GM23338 (cell line): ENCODE measurements at regions not wholly inside any gene's neighbourhood (a gene's known extent, or its start where the extent isn't known, plus 50 kb on each side); places are given as distances from the start of the nearest gene placed in this dataset.

Experiments used
- ATAC-seq: fragments of 200-7000 bp; cut with Tn5 transposase; 3 replicates; pipeline ENCODE4 v1.9.1; 2020
- DNase-seq: peaks from one replicate; pipeline ENCODE4 v3.0.0-alpha.2; 2015; ENCODE audit warnings: low spot score
- H2AFZ ChIP-seq: fragments of 200-600 bp; sonication (generic); 2 replicates; pipeline ENCODE4 v1.8.0; 2016; ENCODE audit warnings: antibody characterized with exemption, mild to moderate bottlenecking, moderate library complexity
- H3F3A ChIP-seq: fragments of 200-600 bp; sonication (generic); replicated peaks from 2 replicates; pipeline ENCODE4 v1.8.0; 2017; ENCODE audit warnings: antibody characterized with exemption, mixed run types, low read depth
- H3K27ac ChIP-seq: fragments of 200-600 bp; sonication (generic); 2 replicates; pipeline ENCODE4 v1.6.1; 2016; ENCODE audit warnings: low read depth
- H3K27me3 ChIP-seq: fragments of 200-600 bp; sonication (generic); 2 replicates; pipeline ENCODE4 v1.8.0; 2016; ENCODE audit warnings: mild to moderate bottlenecking, mixed run types, moderate library complexity; ENCODE audit not compliant: insufficient read depth
- H3K36me3 ChIP-seq: fragments of 200-600 bp; sonication (generic); 2 replicates; pipeline ENCODE4 v1.8.0; 2016; ENCODE audit warnings: mild to moderate bottlenecking; ENCODE audit not compliant: insufficient read depth
- H3K4me1 ChIP-seq: fragments of 200-600 bp; sonication (generic); 2 replicates; pipeline ENCODE4 v1.8.0; 2016; ENCODE audit warnings: mild to moderate bottlenecking, moderate library complexity; ENCODE audit not compliant: insufficient read depth
- H3K4me2 ChIP-seq: fragments of 200-600 bp; sonication (generic); 2 replicates; pipeline ENCODE4 v1.7.1; 2017; ENCODE audit warnings: mixed run types
- H3K4me3 ChIP-seq: fragments of 200-600 bp; sonication (generic); 2 replicates; pipeline ENCODE4 v1.6.1; 2016; ENCODE audit warnings: mixed run types
- H3K79me2 ChIP-seq: fragments of 200-600 bp; sonication (generic); replicated peaks from 2 replicates; pipeline ENCODE4 v1.8.0; 2017; ENCODE audit warnings: mild to moderate bottlenecking; ENCODE audit not compliant: insufficient read depth
- H3K9me2 ChIP-seq: fragments of 200-600 bp; sonication (generic); 2 replicates; pipeline ENCODE4 v1.8.0; 2017; ENCODE audit not compliant: insufficient read depth
- H4K20me1 ChIP-seq: fragments of 200-600 bp; sonication (generic); replicated peaks from 2 replicates; pipeline ENCODE4 v1.8.0; 2017; ENCODE audit warnings: mild to moderate bottlenecking; ENCODE audit not compliant: insufficient read depth
- H3K27ac Mint-ChIP-seq: 2 replicates; pipeline ENCODE4 v1.8.0; 2020; ENCODE audit warnings: inconsistent platforms, mild to moderate bottlenecking, moderate library complexity, mixed read lengths
- H3K27me3 Mint-ChIP-seq: 3 replicates; pipeline ENCODE4 v1.8.0; 2022; ENCODE audit warnings: low read depth, mild to moderate bottlenecking, moderate library complexity, mixed read lengths, inconsistent platforms; ENCODE audit not compliant: insufficient read depth, poor library complexity
- H3K36me3 Mint-ChIP-seq: 3 replicates; pipeline ENCODE4 v1.8.0; 2021; ENCODE audit warnings: low read depth, mild to moderate bottlenecking, inconsistent platforms, moderate library complexity, mixed read lengths
- H3K4me1 Mint-ChIP-seq: 3 replicates; pipeline ENCODE4 v1.8.0; 2020; ENCODE audit warnings: mild to moderate bottlenecking, inconsistent platforms, mixed read lengths
- H3K4me3 Mint-ChIP-seq: 3 replicates; pipeline ENCODE4 v1.8.0; 2021; ENCODE audit warnings: moderate library complexity, mild to moderate bottlenecking, inconsistent platforms, mixed read lengths
- H3K9me3 Mint-ChIP-seq: 3 replicates; pipeline ENCODE4 v1.8.0; 2020; ENCODE audit warnings: moderate library complexity, mild to moderate bottlenecking, inconsistent platforms, mixed read lengths
- CREB1 ChIP-seq: fragments of 250-450 bp; sonication (Bioruptor Pico); IDR thresholded peaks from 2 replicates; pipeline ENCODE4 v1.5.0; 2020; ENCODE audit warnings: low read depth, mild to moderate bottlenecking, moderate library complexity
- CTCF ChIP-seq, 2 experiments: fragments of 200-600 bp in 1 of 2; sonication (generic) in 1 of 2; conservative IDR thresholded peaks; 2 replicates each; pipeline versions ENCODE4 v1.5.1 to v1.6.1; 2016 to 2017; ENCODE audit warnings: antibody characterized with exemption in 2 of 2, low read depth in 2 of 2, mild to moderate bottlenecking in 2 of 2, moderate library complexity in 1 of 2
- EZH2 ChIP-seq: fragments of 200-600 bp; sonication (generic); IDR thresholded peaks from one replicate; pipeline ENCODE4 v1.8.0; 2017; ENCODE audit warnings: antibody characterized with exemption, mild to moderate bottlenecking, low read depth; ENCODE audit not compliant: unreplicated experiment
- EZH2phosphoT487 ChIP-seq: fragments of 200-600 bp; sonication (generic); IDR thresholded peaks from one replicate; pipeline ENCODE4 v1.8.1; 2018; ENCODE audit warnings: antibody characterized with exemption; ENCODE audit not compliant: unreplicated experiment
- JUNB ChIP-seq: IDR thresholded peaks from one replicate; pipeline ENCODE4 v1.6.1; 2016; ENCODE audit warnings: antibody characterized with exemption; ENCODE audit not compliant: unreplicated experiment
- POLR2AphosphoS5 ChIP-seq: IDR thresholded peaks from 2 replicates; pipeline ENCODE4 v1.6.1; 2016; ENCODE audit warnings: antibody characterized with exemption, low read depth
- STAT1 ChIP-seq: IDR thresholded peaks from one replicate; pipeline ENCODE4 v1.6.1; 2016; ENCODE audit warnings: antibody characterized with exemption; ENCODE audit not compliant: unreplicated experiment
- ZNF114 ChIP-seq: fragments of 250-450 bp; sonication (Bioruptor Pico); IDR thresholded peaks from 2 replicates; pipeline ENCODE4 v1.5.0; 2020; ENCODE audit warnings: mild to moderate bottlenecking, moderate library complexity
- ZNF331 ChIP-seq: fragments of 250-450 bp; sonication (Bioruptor Pico); IDR thresholded peaks from 2 replicates; pipeline ENCODE4 v1.5.0; 2020; ENCODE audit warnings: low read depth, mild to moderate bottlenecking, moderate library complexity
- ZNF462 ChIP-seq: fragments of 250-450 bp; sonication (Bioruptor Pico); IDR thresholded peaks from 2 replicates; pipeline ENCODE4 v1.5.0; 2020; ENCODE audit warnings: mild to moderate bottlenecking, moderate library complexity
- TF ChIP-seq, protein P1 (sequence below): IDR thresholded peaks from 2 replicates; pipeline ENCODE4 v1.6.1; 2016; ENCODE audit warnings: antibody characterized with exemption

GRCh38 chr11:27210531-27210930, 152.5 kb downstream of the CCDC34 start:
- Histone ChIP-seq H3F3A (no peaks in the 10 kb centered on the region), H3K9me2 (peaks cover 9% of the 10 kb centered on the region; the same call in 1 of the 2 replicates), H2AFZ (no peak overlapping the region), H3K4me1 (peaks cover 8% of the 10 kb centered on the region), H3K27me3 (no peaks in the 10 kb centered on the region), H4K20me1 (no peaks in the 10 kb centered on the region), H3K4me2 (no peak overlapping the region), H3K4me3 (no peak overlapping the region), H3K27ac (no peak overlapping the region), H3K36me3 (0 out of 2 replicates have a peak, but pooled peaks cover 3% of the 10 kb centered on the region), H3K79me2 (no peaks in the 10 kb centered on the region)
- Mint-ChIP-seq H3K36me3 (no peaks in the 10 kb centered on the region), H3K9me3 (no peaks in the 10 kb centered on the region), H3K4me1 (peaks cover 7% of the 10 kb centered on the region), H3K27ac (no peak overlapping the region), H3K4me3 (no peak overlapping the region), H3K27me3 (peaks cover 4% of the 10 kb centered on the region)
- ATAC-seq = no peak
- no peak for DNase-seq
- no peak for TF ChIP-seq CREB1 (CRISPR knock-in tag)

- Mint-ChIP-seq H3K27me3 (peaks cover 4% of the 10 kb centered on the region), H3K4me1 (peaks cover 4% of the 10 kb centered on the region), H3K27ac (no peak overlapping the region), H3K4me3 (no peak overlapping the region), H3K9me3 (no peaks in the 10 kb centered on the region), H3K36me3 (no peaks in the 10 kb centered on the region)
- Histone ChIP-seq H3K4me1 (peaks cover 8% of the 10 kb centered on the region), H3K4me2 (no peak overlapping the region), H3K9me2 (peaks cover 9% of the 10 kb centered on the region; the same call in 1 of the 2 replicates), H4K20me1 (no peaks in the 10 kb centered on the region), H3K4me3 (no peak overlapping the region), H3K36me3 (0 out of 2 replicates have a peak, but pooled peaks cover 3% of the 10 kb centered on the region), H3K79me2 (no peaks in the 10 kb centered on the region), H2AFZ (no peak overlapping the region), H3K27ac (no peak overlapping the region), H3F3A (no peaks in the 10 kb centered on the region), H3K27me3 (no peaks in the 10 kb centered on the region)
- no peak for DNase-seq
- no peak for ATAC-seq
- no peak for TF ChIP-seq CREB1 (CRISPR knock-in tag)
- TF ChIP-seq STAT1 = no peak
- TF ChIP-seq, protein P1, sequence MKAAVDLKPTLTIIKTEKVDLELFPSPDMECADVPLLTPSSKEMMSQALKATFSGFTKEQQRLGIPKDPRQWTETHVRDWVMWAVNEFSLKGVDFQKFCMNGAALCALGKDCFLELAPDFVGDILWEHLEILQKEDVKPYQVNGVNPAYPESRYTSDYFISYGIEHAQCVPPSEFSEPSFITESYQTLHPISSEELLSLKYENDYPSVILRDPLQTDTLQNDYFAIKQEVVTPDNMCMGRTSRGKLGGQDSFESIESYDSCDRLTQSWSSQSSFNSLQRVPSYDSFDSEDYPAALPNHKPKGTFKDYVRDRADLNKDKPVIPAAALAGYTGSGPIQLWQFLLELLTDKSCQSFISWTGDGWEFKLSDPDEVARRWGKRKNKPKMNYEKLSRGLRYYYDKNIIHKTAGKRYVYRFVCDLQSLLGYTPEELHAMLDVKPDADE = no peak
- TF ChIP-seq EZH2 = no peak
- no peak for TF ChIP-seq ZNF462 (CRISPR knock-in tag)
- no peak for TF ChIP-seq POLR2AphosphoS5
- no peak for TF ChIP-seq ZNF331
- TF ChIP-seq JUNB = no peak
- no peak for TF ChIP-seq CTCF (conservative IDR thresholded peaks at IDR 0.05; ENCODE audit: low read depth in 2 of 2)
- no peak for TF ChIP-seq EZH2phosphoT487
- TF ChIP-seq ZNF114 (CRISPR knock-in tag) = no peak
Measured at GRCh38 chr11:27209562-27210005, 153.4 kb downstream of the CCDC34 start.
